HG02938 (cell line): ENCODE measurements at regions not wholly inside any gene's neighbourhood (a gene's known extent, or its start where the extent isn't known, plus 50 kb on each side); places are given as distances from the start of the nearest gene placed in this dataset.
A peak's percentile ranks its signal among the peaks of the same experiment; 100 is the strongest.

ENCODE experiments used
- ATAC-seq: cut with Tn5 transposase; IDR thresholded peaks from one replicate; pipeline ENCODE4 v1.9.1; 2021; ENCODE audit warnings: mild to moderate bottlenecking, moderate library complexity; ENCODE audit not compliant: unreplicated experiment

DNA sequence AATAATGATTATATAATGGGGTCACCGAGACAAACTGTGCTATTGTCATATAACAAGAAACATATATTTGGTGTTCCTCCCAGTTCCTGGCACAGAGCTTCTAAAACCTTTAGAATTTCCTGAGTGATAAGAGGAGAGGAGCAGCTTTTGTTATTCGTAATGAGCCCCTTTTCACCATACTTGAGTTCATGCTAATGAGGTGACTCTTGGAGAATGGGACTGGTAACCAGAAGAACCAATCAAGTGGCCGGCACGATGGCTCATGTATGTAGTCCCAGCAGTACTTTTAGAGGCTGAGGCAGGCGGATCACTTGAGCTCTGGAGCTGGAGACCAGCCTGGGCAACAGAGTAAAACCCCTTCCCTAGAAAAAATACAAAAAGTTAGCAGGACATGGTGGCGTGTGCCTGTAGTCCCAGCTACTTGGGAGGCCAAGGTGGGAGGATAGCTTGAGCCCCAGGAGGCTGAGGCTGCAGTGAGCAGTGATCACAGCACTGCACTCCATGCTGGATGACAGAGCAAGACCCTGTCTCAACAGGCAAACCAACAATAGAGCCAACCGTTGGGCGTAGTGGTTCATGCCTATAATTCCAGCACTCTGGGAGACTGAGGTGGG, 62.7 kb upstream of the FTH1 start:
- no peak for ATAC-seq

DNA sequence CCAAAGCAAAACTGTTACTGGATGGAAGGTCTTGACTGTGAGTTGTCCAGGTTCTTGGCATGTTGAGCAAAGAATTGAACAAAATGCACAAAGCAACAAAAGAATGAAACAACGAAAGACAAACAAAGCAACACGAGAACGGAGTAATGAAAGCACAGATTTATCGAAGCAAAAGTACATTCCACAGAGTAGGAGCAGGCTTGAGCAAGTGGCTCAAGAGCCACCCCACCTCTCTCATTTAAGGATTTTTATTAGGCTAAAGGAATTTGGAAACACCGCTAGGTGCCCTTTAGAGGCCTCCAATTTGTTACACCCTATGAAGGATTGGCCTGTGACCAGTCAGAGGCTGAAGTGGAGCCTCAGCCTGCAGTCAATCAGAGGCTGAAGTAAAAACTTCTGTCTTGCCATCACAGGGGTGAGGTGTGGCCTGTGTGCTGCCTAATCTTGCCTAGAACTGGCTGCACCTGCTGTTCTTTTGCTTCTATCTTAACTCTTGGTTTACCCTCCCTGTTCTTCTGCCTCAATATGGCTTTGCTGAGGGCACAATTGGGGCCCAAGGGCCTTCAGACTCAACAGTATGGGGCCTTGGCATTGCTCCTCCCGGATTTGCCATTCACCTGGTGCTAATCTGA, 59.4 kb upstream of the FTH1 start:
- no peak for ATAC-seq

- ATAC-seq, result peak; percentile 80
These were observed 58.2 kb upstream of the FTH1 start for GRCh38 chr11:62025487-62026105.

DNA sequence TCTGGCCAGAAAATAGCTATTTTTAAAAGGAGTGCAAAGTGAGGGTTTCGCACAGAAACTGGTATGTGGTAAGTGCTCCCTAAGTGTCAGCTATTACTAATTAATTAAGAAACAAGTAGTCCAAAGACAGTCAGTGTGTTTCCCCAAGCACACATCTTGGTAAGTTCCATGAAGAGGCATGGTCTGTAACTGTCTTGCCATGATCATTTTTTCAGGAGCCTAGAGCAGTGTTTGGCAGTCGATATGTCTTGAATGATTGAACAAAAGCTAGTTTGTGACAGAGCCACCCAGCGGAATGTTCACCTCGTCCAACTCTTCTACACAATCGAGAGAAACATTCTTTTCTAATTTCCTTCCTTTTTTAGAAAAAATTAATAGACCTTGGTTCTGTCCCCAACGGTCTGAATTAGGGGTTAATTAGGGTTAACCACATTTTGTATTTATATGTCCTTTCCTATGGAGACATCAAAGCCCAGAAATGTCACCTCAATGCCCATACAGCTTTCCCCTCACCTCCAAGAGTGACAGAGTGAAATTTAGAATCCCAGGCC, 57.6 kb upstream of the FTH1 start:
- no peak for ATAC-seq

- no peak for ATAC-seq
These were observed 54.8 kb upstream of the FTH1 start for GRCh38 chr11:62022211-62022610.

- ATAC-seq, result no peak
These were observed 53.2 kb upstream of the FTH1 start for GRCh38 chr11:62020661-62021060.

GRCh38 chr11:62018981-62019664, 51.7 kb upstream of the FTH1 start:
- ATAC-seq, result no peak

DNA sequence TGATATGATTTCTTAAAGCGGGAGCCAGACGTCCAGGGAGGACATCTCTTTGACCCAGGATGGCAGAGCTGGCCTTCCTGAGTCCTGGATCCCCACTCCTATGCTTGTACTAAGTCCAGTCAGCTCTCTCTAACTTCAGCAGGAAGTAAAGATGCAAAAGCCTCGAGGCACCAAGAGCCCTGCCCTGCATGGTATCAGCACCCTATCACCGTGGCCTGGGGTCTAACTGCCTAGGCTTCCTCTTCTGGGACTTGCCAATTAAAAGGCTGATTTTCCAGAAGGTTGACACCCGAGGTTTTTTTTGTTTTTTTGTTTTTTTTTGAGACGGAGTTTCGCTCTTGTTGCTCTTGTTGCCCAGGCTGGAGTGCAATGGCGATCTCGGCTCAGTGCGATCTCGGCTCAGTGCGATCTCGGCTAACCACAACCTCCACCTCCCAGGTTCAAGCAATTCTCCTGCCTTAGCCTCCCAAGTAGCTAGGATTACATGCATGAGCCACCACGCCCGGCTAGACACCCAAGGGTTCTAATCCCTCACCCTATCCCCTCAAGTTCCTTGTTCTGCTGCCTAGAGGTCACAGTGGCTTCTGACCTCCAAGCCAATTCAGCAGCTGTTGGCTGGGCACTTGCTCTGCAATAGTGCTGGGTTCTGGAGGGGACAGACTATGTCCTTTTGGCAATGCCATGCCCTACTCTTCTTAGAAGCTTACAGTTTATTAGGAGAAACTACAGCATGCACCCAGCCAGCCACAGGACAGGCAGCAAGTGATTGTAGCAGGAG, 50.6 kb upstream of the FTH1 start:
- ATAC-seq, result no peak
